OCI-LY3 (cell line): ENCODE measurements at regions not wholly inside any gene's neighbourhood (a gene's known extent, or its start where the extent isn't known, plus 50 kb on each side); places are given as distances from the start of the nearest gene placed in this dataset.

Experiments
- H2AFZ ChIP-seq: fragments of 200-600, 300-600 bp; shearing (Covaris generic); 2 replicates; pipeline ENCODE4 v1.6.0; 2014; ENCODE audit warnings: antibody characterized with exemption, low read depth, low read length
- H3K27ac ChIP-seq: fragments of 200-600, 300-600 bp; sonication (generic); 2 replicates; pipeline ENCODE4 v1.5.1; 2014; ENCODE audit warnings: mild to moderate bottlenecking, low read length, moderate library complexity, mixed read lengths
- H3K27me3 ChIP-seq: fragments of 200-600, 300-600 bp; sonication (generic); 2 replicates; pipeline ENCODE4 v1.6.1; 2014; ENCODE audit warnings: low read depth, low read length, mixed read lengths
- H3K36me3 ChIP-seq: fragments of 200-600, 300-600 bp; sonication (generic); replicated peaks from 2 replicates; pipeline ENCODE3; 2014; ENCODE audit warnings: low read depth, low read length, mixed read lengths
- H3K4me1 ChIP-seq: fragments of 300-600, 200-600 bp; sonication (generic); 2 replicates; pipeline ENCODE4 v1.6.1; 2014; ENCODE audit warnings: low read length, mixed read lengths
- H3K4me2 ChIP-seq: fragments of 200-600, 300-600 bp; sonication (generic); 2 replicates; pipeline ENCODE4 v1.6.1; 2014; ENCODE audit warnings: low read length, mixed read lengths
- H3K4me3 ChIP-seq: fragments of 300-600, 200-600 bp; sonication (generic); 2 replicates; pipeline ENCODE4 v1.5.1; 2014; ENCODE audit warnings: antibody characterized with exemption, mild to moderate bottlenecking, low read length, moderate library complexity
- H3K79me2 ChIP-seq: fragments of 300-600, 200-600 bp; shearing (Covaris generic); 2 replicates; pipeline ENCODE4 v1.6.1; 2014; ENCODE audit warnings: mild to moderate bottlenecking, low read length, mixed read lengths
- H3K9ac ChIP-seq: fragments of 300-600, 200-600 bp; shearing (Covaris generic); 2 replicates; pipeline ENCODE4 v1.6.0; 2014; ENCODE audit warnings: mild to moderate bottlenecking, low read length, moderate library complexity
- H3K9me3 ChIP-seq: fragments of 200-600, 300-600 bp; shearing (Covaris generic); 2 replicates; pipeline ENCODE4 v1.6.1; 2014; ENCODE audit warnings: low read length, mixed read lengths; ENCODE audit not compliant: insufficient read depth
- H4K20me1 ChIP-seq: fragments of 200-600, 300-600 bp; sonication (generic); 2 replicates; pipeline ENCODE4 v1.6.1; 2016; ENCODE audit warnings: low read length, mixed read lengths; ENCODE audit not compliant: insufficient read depth
- CTCF ChIP-seq: fragments of 200-600, 300-600 bp; sonication (generic); IDR thresholded peaks from 2 replicates; pipeline ENCODE4 v1.5.1; 2014; ENCODE audit warnings: antibody characterized with exemption, low read length, low read depth
- EZH2phosphoT487 ChIP-seq: fragments of 200-600 bp; shearing (Covaris generic); IDR thresholded peaks from 2 replicates; pipeline ENCODE4 v1.6.1; 2018; ENCODE audit warnings: antibody characterized with exemption, mixed run types, low read depth

- no peaks in the 10 kb centered on the region for H3K36me3 ChIP-seq
- no peak for TF ChIP-seq CTCF
- no peak for TF ChIP-seq EZH2phosphoT487
- H3K27me3 ChIP-seq = peaks cover 8% of the 10 kb centered on the region; the same call in 1 of the 2 replicates
- H3K9me3 ChIP-seq = no peaks in the 10 kb centered on the region
- H3K27ac ChIP-seq = no peak overlapping the region
- no peak overlapping the region for H2AFZ ChIP-seq
- H3K79me2 ChIP-seq = no peaks in the 10 kb centered on the region
- H4K20me1 ChIP-seq = no peaks in the 10 kb centered on the region
- H3K4me2 ChIP-seq = no peak overlapping the region
- H3K4me1 ChIP-seq = no peaks in the 10 kb centered on the region
- no peak overlapping the region for H3K4me3 ChIP-seq
- no peak overlapping the region for H3K9ac ChIP-seq
Observed at GRCh38 chr18:10074728-10075127, 160.9 kb downstream of the VAPA start.

- Histone ChIP-seq H3K4me2 (no peak overlapping the region), H4K20me1 (no peaks in the 10 kb centered on the region), H3K36me3 (no peaks in the 10 kb centered on the region), H3K4me3 (no peak overlapping the region), H3K27ac (no peak overlapping the region), H2AFZ (no peak overlapping the region), H3K27me3 (peaks cover 8% of the 10 kb centered on the region; the same call in 1 of the 2 replicates), H3K4me1 (no peaks in the 10 kb centered on the region), H3K9ac (no peak overlapping the region), H3K9me3 (no peaks in the 10 kb centered on the region), H3K79me2 (no peaks in the 10 kb centered on the region)
- TF ChIP-seq CTCF (no peak), EZH2phosphoT487 (no peak)
Observed at GRCh38 chr18:10076502-10077030, 162.8 kb downstream of the VAPA start.

GRCh38 chr18:10077986-10078385 is 164.2 kb downstream of the VAPA start:
- TF ChIP-seq CTCF = no peak
- TF ChIP-seq EZH2phosphoT487 = no peak
- no peak overlapping the region for H3K4me3 ChIP-seq
- no peak overlapping the region for H2AFZ ChIP-seq
- no peaks in the 10 kb centered on the region for H4K20me1 ChIP-seq
- no peaks in the 10 kb centered on the region for H3K79me2 ChIP-seq
- H3K4me2 ChIP-seq = no peak overlapping the region
- no peaks in the 10 kb centered on the region for H3K9me3 ChIP-seq
- H3K4me1 ChIP-seq = no peaks in the 10 kb centered on the region
- H3K27ac ChIP-seq = no peak overlapping the region
- no peak overlapping the region for H3K9ac ChIP-seq
- peaks cover 5% of the 10 kb centered on the region; the same call in 1 of the 2 replicates for H3K27me3 ChIP-seq
- no peaks in the 10 kb centered on the region for H3K36me3 ChIP-seq

- H3K9me3 ChIP-seq = no peaks in the 10 kb centered on the region
- no peak overlapping the region for H3K9ac ChIP-seq
- no peak overlapping the region for H3K4me3 ChIP-seq
- H3K27ac ChIP-seq = no peak overlapping the region
- H3K36me3 ChIP-seq = no peaks in the 10 kb centered on the region
- H3K79me2 ChIP-seq = no peaks in the 10 kb centered on the region
- H4K20me1 ChIP-seq = no peaks in the 10 kb centered on the region
- TF ChIP-seq EZH2phosphoT487 = no peak
- no peak for TF ChIP-seq CTCF
- no peak overlapping the region for H3K4me2 ChIP-seq
- no peaks in the 10 kb centered on the region for H3K4me1 ChIP-seq
- no peaks in the 10 kb centered on the region for H3K27me3 ChIP-seq
- no peak overlapping the region for H2AFZ ChIP-seq
Observed at GRCh38 chr18:10080372-10080771, 166.6 kb downstream of the VAPA start.
